ENCODE measurements at regions not wholly inside any gene's neighbourhood (a gene's known extent, or its start where the extent isn't known, plus 50 kb on each side); places are given as distances from the start of the nearest gene placed in this dataset.

GRCh38 chr11:91397134-91397468 is 827.5 kb upstream of the FAT3 start:
- DNase-seq (ENCODE audit: low read depth): no peak
- TF ChIP-seq, protein P1, sequence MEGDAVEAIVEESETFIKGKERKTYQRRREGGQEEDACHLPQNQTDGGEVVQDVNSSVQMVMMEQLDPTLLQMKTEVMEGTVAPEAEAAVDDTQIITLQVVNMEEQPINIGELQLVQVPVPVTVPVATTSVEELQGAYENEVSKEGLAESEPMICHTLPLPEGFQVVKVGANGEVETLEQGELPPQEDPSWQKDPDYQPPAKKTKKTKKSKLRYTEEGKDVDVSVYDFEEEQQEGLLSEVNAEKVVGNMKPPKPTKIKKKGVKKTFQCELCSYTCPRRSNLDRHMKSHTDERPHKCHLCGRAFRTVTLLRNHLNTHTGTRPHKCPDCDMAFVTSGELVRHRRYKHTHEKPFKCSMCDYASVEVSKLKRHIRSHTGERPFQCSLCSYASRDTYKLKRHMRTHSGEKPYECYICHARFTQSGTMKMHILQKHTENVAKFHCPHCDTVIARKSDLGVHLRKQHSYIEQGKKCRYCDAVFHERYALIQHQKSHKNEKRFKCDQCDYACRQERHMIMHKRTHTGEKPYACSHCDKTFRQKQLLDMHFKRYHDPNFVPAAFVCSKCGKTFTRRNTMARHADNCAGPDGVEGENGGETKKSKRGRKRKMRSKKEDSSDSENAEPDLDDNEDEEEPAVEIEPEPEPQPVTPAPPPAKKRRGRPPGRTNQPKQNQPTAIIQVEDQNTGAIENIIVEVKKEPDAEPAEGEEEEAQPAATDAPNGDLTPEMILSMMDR (IDR thresholded peaks at IDR 0.05; ENCODE audit: low read depth, low read length, missing control alignments): no peak
- H3K4me3 ChIP-seq (ENCODE audit: low read depth, low read length): no peak overlapping the region

GRCh38 chr11:91396236-91397133 is 828.1 kb upstream of the FAT3 start:
- TF ChIP-seq, protein P1 (IDR thresholded peaks at IDR 0.05; ENCODE audit: low read depth, low read length, missing control alignments): no peak
- no peak overlapping the region for H3K4me3 ChIP-seq (ENCODE audit: low read depth, low read length)
- DNase-seq (ENCODE audit: low read depth): no peak

DNA sequence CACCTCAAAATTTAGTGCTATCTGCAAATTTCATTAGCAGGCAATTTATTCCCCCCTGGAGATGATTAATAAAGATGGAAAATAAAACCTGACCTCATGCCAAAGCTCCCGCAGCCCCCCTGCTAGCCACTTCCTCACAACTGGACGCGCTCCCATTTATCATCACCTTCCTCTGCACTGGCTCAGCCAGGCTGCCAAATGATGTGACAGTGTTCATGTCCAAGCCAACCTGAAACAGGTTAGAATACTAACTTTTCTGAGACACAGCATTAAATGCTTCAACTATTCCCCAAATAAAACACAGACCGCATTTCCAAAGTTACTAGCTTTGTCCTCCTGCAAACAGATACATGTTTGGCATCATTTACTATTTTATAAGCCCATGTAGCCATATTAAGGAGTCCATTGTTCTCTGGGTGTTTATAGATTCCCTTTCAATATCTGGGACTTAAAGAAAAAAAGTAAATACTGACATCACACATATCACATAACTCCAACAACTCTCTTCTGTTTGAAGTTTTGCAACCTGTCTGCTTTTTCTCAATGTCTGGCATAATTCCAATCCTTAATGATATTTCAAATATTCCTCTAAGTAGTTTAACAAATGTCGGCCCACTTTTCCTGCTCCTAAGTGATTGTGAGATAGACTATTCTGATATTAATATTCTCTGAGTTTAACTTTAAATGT is 829.7 kb upstream of the FAT3 start:
- H3K4me3 ChIP-seq (ENCODE audit: low read depth, low read length): no peak overlapping the region
- TF ChIP-seq, protein P1 (IDR thresholded peaks at IDR 0.05; ENCODE audit: low read depth, low read length, missing control alignments): no peak
- no peak for DNase-seq (ENCODE audit: low read depth)

DNA sequence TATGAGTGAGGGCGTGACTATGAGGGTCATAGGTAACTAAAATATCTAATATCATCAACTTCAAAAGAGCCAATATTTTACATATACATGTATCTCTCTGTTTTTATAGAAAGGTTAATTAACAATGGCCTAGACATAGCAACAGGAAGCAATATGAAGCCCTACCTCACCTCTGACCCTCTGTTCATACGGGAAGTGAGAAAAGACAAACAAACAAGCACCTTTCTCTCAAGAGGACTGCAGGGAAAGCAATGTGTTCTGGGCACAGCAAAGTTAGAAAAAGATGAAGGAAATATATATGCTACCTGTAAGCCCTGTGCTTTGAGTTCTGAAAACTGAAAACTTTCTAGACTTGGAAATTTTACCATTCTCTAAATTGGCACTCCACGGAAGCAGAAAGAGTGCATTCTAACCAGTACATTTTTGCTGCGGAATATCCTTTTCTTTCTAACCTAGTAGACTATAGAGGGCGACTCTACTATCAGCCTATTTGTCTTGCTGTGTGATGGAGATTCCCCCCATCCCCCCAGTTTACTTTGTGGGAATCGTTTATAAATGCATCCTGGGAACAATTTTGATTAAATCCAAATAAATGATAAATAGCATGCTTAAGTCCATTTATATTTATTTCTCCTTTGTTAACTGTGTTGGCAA is 830.4 kb upstream of the FAT3 start:
- TF ChIP-seq, protein P1 (IDR thresholded peaks at IDR 0.05; ENCODE audit: low read depth, low read length, missing control alignments): no peak
- DNase-seq (ENCODE audit: low read depth): no peak
- H3K4me3 ChIP-seq (ENCODE audit: low read depth, low read length): no peak overlapping the region

DNA sequence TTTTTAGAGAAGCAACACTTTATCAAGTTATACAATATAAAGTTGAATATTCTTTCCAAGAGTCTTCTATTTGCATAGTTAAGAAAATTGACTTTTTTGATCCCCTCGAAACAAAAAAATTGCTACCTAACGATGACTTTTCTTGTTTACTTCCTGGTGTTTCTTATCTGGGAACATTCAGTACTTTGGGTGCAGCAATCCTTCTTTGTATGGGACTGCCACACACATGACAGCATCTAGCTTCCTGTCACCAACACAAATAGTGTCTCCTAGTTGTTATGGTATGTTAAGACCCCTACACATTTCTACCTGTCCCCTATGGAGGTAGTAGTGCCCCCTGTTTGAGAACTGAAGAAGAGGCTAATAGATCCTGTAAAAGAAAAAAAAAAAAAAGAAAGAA is 841.7 kb upstream of the FAT3 start:
- no peak overlapping the region for H3K4me3 ChIP-seq (ENCODE audit: low read depth, low read length)
- TF ChIP-seq, protein P1 (IDR thresholded peaks at IDR 0.05; ENCODE audit: low read depth, low read length, missing control alignments): no peak
- DNase-seq (ENCODE audit: low read depth): no peak

DNA sequence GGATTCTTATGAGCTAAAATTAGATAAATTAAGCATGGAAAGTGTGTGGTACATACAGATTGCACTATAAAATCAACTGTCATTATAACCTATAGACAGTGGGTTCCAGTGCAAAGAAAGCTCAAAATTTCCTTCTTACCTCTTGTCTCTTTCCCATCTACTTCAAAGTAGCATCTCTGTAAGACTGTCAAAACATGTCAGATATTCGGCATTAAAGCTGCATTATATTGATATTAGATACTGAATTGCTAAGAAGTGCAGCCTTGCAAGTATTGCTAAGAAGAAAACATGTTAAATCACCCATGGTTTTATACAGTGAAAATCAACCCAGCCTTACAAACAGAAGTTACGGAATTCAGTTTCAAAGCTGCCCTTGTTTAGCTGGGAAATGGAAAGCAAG is 849.8 kb upstream of the FAT3 start:
- TF ChIP-seq, protein P1 (IDR thresholded peaks at IDR 0.05; ENCODE audit: low read depth, low read length, missing control alignments): no peak
- no peak for DNase-seq (ENCODE audit: low read depth)

More for the DNA sequence above, 849.8 kb upstream of the FAT3 start:
- no peak overlapping the region for H3K4me3 ChIP-seq (ENCODE audit: low read depth, low read length)
